DND-41 (cell line): ENCODE measurements at regions not wholly inside any gene's neighbourhood (a gene's known extent, or its start where the extent isn't known, plus 50 kb on each side); places are given as distances from the start of the nearest gene placed in this dataset.

ENCODE experiments used
- ATAC-seq: fragments of 200-7000 bp; cut with Tn5 transposase; 3 replicates; pipeline ENCODE4 v1.9.1; 2021; ENCODE audit warnings: low read depth; ENCODE audit not compliant: insufficient read depth
- DNase-seq: peaks from one replicate; pipeline ENCODE4 v3.0.0-alpha.2; 2020
- H2AFZ ChIP-seq: 2 replicates; pipeline ENCODE4 v1.6.0; 2012; ENCODE audit warnings: low read depth, low read length
- H3K27ac ChIP-seq: 2 replicates; pipeline ENCODE4 v1.5.1; 2012; ENCODE audit warnings: low read length, inconsistent platforms
- H3K27me3 ChIP-seq: fragments of 200-600 bp; sonication (generic); 2 replicates; pipeline ENCODE4 v1.6.0; 2012; ENCODE audit warnings: low read length, mild to moderate bottlenecking, inconsistent platforms; ENCODE audit not compliant: insufficient read depth, poor library complexity
- H3K36me3 ChIP-seq: 2 replicates; pipeline ENCODE4 v1.5.1; 2012; ENCODE audit warnings: low read length, inconsistent platforms; ENCODE audit not compliant: insufficient read depth
- H3K4me1 ChIP-seq: 2 replicates; pipeline ENCODE4 v1.5.1; 2012; ENCODE audit warnings: mild to moderate bottlenecking, low read length; ENCODE audit not compliant: insufficient read depth
- H3K4me2 ChIP-seq: 2 replicates; pipeline ENCODE4 v1.6.0; 2012; ENCODE audit warnings: mild to moderate bottlenecking, moderate library complexity, low read length, inconsistent platforms; ENCODE audit not compliant: insufficient read depth
- H3K4me3 ChIP-seq, 2 experiments: fragments of 200-600 bp in 1 of 2; shearing (Covaris generic) in 1 of 2; 2 replicates each; pipeline ENCODE4 v1.5.1; 2012 to 2016; ENCODE audit warnings: inconsistent platforms in 2 of 2, low read length in 2 of 2, mild to moderate bottlenecking in 2 of 2, low read depth in 1 of 2, moderate library complexity in 1 of 2
- H3K79me2 ChIP-seq: 2 replicates; pipeline ENCODE4 v1.6.0; 2012; ENCODE audit warnings: low read length, inconsistent platforms; ENCODE audit not compliant: insufficient read depth
- H3K9ac ChIP-seq: 2 replicates; pipeline ENCODE4 v1.6.0; 2012; ENCODE audit warnings: low read depth, mild to moderate bottlenecking, inconsistent platforms, low read length, moderate library complexity
- H3K9me3 ChIP-seq: 2 replicates; pipeline ENCODE4 v1.5.1; 2012; ENCODE audit warnings: low read length, moderate library complexity, mild to moderate bottlenecking, inconsistent platforms; ENCODE audit not compliant: insufficient read depth, severe bottlenecking
- H4K20me1 ChIP-seq: 2 replicates; pipeline ENCODE4 v1.6.0; 2012; ENCODE audit warnings: low read length; ENCODE audit not compliant: insufficient read depth
- CTCF ChIP-seq: IDR thresholded peaks from 2 replicates; pipeline ENCODE4 v1.5.1; 2012; ENCODE audit warnings: borderline replicate concordance, low read length, moderate library complexity, mild to moderate bottlenecking; ENCODE audit not compliant: poor library complexity, severe bottlenecking; ENCODE audit errors: extremely low read depth
- EZH2 ChIP-seq: IDR thresholded peaks from 3 replicates; pipeline ENCODE4 v1.6.1; 2012; ENCODE audit warnings: borderline replicate concordance, low read depth, mild to moderate bottlenecking, moderate library complexity, low read length, inconsistent platforms; ENCODE audit not compliant: severe bottlenecking

- Histone ChIP-seq H3K4me1 (no peaks in the 10 kb centered on the region), H3K9ac (no peak overlapping the region), H3K4me2 (no peak overlapping the region), H3K4me3 (no peak overlapping the region), H4K20me1 (no peaks in the 10 kb centered on the region), H3K27ac (no peak overlapping the region), H3K36me3 (no peaks in the 10 kb centered on the region), H3K79me2 (no peaks in the 10 kb centered on the region), H3K9me3 (peaks cover under 1% of the 10 kb centered on the region), H2AFZ (no peak overlapping the region), H3K27me3 (no peaks in the 10 kb centered on the region)
- no peak for DNase-seq
- no peak for TF ChIP-seq EZH2
- no peak for TF ChIP-seq CTCF
- ATAC-seq, result no peak
Observed at GRCh38 chr17:63356337-63356757, 89.8 kb downstream of the CYB561 start.

GRCh38 chr17:63358111-63358839 is 87.8 kb downstream of the CYB561 start:
- Histone ChIP-seq H3K9me3 (peaks cover 8% of the 10 kb centered on the region), H3K27ac (no peak overlapping the region), H4K20me1 (no peaks in the 10 kb centered on the region), H3K9ac (no peak overlapping the region), H2AFZ (no peak overlapping the region), H3K4me3 (no peak overlapping the region), H3K4me2 (no peak overlapping the region), H3K79me2 (no peaks in the 10 kb centered on the region), H3K36me3 (peaks cover 6% of the 10 kb centered on the region; the same call in 1 of the 2 replicates), H3K27me3 (no peaks in the 10 kb centered on the region), H3K4me1 (no peaks in the 10 kb centered on the region)
- TF ChIP-seq CTCF (no peak), EZH2 (no peak)
- DNase-seq, result no peak
- no peak for ATAC-seq

GRCh38 chr17:63358956-63359355 is 87.2 kb downstream of the CYB561 start:
- H2AFZ ChIP-seq, result no peak overlapping the region
- no peaks in the 10 kb centered on the region for H4K20me1 ChIP-seq
- no peaks in the 10 kb centered on the region for H3K79me2 ChIP-seq
- no peak overlapping the region for H3K27ac ChIP-seq
- TF ChIP-seq EZH2, result no peak
- no peak for TF ChIP-seq CTCF
- peaks cover 6% of the 10 kb centered on the region; the same call in 1 of the 2 replicates for H3K36me3 ChIP-seq
- ATAC-seq (0 out of 3 replicates have a peak, but pooled peaks have one; percentile 35), DNase-seq (no peak)
- no peak overlapping the region for H3K9ac ChIP-seq
- peaks cover 8% of the 10 kb centered on the region for H3K9me3 ChIP-seq
- H3K4me2 ChIP-seq, result no peak overlapping the region
- no peaks in the 10 kb centered on the region for H3K27me3 ChIP-seq
- H3K4me1 ChIP-seq, result no peaks in the 10 kb centered on the region
- no peak overlapping the region for H3K4me3 ChIP-seq

- Histone ChIP-seq H2AFZ (no peak overlapping the region), H4K20me1 (no peaks in the 10 kb centered on the region), H3K27ac (no peak overlapping the region), H3K4me1 (no peaks in the 10 kb centered on the region), H3K79me2 (no peaks in the 10 kb centered on the region), H3K36me3 (peaks cover 6% of the 10 kb centered on the region; the same call in 1 of the 2 replicates), H3K9me3 (peaks cover 8% of the 10 kb centered on the region), H3K27me3 (no peaks in the 10 kb centered on the region), H3K4me2 (no peak overlapping the region), H3K4me3 (no peak overlapping the region), H3K9ac (no peak overlapping the region)
- DNase-seq (no peak), ATAC-seq (no peak)
- TF ChIP-seq CTCF (no peak), EZH2 (no peak)
Observed at GRCh38 chr17:63361182-63361581, 84.9 kb downstream of the CYB561 start.
